ENCODE measurements at regions not wholly inside any gene's neighbourhood (a gene's known extent, or its start where the extent isn't known, plus 50 kb on each side); places are given as distances from the start of the nearest gene placed in this dataset.

DNA sequence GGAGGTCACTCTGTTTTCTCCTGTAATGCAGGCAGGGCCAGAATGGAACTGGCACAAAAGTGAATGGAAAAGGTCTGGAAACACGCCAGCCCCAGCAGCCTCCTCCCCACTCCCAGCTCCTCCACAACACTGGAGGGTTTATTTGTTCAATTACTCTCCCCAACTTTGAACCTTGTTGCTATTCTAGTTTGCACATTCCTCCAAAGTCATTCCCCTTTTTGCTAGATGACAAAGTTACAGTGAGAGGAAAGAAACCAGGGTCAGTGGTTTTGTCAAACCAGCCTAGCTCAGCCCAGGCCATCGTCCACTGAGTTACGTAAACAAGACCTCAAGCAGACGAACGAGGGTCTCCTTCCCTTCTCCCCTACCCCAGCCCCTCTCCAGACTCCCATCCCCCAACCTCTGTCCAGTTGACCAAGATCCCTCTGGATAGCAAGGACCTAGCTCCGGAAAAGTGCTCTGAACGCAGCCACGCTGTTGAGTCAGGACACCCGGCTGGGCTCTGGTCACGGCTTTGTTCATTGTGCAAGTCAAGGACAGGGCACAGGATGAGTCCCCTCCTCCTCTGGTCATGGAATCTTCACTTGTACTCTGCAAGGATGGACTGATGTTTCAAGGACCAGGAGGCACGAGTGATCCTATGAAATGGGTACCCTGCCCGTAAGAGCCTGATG is 180.0 kb downstream of the USP12 start:
- ATAC-seq (ENCODE audit: poor library complexity) (peak; percentile 47), DNase-seq (peak; percentile 38)
- intact Hi-C loops (cut with DNase I) = no loop called here

DNA sequence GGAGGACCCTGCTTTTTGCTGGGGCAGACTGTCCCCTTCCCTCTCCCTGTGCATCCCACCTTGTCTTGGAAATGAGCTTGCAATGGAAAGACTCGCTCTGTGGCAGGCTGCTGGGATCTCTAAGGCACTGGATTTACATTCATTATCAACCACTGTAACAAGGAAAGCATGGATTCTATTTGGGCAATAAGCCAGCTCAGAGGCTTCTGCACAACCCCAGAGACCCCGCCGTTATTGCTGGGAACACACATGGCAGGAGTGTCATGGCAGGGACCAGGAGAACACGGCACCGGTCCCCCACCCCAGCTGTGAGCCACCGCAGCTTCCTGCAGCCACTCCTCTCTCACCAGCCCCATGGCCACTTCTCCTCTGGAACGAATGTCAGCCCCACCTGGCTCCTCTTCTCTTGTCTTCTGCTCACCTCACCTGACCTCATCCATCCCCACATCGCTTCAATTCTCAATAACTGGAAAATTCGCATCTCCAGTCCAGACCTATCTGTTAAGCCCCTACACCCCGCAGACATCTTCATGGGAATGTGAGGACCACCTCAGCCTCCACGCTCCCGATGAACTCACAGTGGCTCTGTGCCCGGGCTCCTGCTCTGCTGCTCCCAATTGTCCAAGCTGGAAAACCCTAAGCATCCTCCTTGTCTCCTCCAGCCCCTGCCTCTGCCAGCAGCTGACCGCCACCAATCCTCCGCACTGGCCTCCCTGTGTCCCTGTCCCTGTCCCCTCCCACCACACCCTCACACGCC is 181.5 kb downstream of the USP12 start:
- DNase-seq (peak; percentile 21), ATAC-seq (ENCODE audit: poor library complexity) (no peak)
- intact Hi-C loops (cut with DNase I) = loop anchor here (5.0 kb wide), 1 partner anchor 292 kb away; no protein-coding TSS in a partner anchor

DNA sequence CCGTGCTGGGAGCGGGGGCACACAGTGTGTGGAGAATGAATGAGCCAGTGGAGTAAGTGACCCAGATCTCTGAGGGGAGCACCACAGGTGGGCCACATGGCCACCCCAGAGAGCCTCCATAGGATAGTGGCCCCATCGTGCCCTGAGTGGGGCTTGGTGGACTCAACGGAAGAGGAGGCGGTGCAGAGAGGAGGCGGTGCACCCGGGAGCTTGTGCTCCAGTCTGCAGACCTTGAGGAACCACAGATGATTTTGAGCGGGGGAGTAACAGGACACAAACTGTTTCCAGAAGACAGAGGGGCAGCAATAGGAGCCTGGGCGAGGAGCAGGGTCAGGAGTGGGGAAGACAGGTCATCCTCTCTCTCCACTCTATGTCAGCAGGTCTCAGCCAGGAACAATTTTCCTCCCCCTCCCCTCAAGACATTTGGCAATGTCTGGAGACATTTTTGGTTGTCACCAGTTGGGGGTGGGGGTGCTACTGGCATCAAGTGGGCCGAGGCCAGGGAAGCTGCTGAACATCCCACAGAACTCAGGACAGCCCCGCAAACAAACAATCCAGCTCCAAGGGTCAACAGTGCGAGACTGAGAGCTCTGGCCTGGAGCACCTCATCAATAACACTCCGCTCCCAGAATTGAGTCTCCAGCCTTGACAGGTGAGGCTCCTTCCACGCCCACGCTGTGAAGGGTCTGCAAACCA is 182.2 kb downstream of the USP12 start:
- intact Hi-C loops (cut with DNase I) = loop anchor here (5.0 kb wide), 1 partner anchor 293 kb away; no protein-coding TSS in a partner anchor
- ATAC-seq (ENCODE audit: poor library complexity) (no peak), DNase-seq (peak; percentile 29)

DNA sequence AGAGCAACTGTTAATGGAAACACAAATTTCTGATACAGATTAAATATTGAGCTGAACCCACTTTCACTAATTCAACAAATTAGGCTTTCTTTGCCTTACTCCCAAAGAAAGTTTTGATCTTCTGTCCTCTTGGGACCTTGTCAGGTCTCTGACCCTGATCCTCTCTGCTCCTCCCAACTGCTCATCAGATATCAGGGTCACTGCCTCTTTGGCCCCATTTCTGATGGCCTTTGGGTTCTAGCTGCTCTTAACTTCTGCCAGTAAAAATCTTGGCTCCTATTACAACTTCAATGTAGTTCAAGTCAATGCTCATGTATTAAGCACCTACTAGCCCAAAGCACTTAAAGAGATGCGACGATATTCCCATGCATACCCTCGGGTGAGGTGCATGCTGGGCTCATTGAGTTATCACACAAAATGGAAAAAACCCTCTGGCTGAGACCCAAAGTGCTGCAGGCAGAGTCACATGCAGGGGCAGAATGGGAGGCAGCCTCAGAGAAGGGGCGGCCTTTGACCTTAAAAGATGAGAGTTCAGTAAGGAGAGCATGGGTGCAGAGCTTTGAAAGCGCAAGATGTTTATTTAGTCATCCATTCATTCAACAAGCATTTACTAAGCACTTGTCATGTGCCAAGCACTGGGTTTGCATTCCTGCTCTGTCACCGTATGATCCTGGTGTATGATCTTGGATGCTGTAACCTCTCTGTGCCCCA is 183.4 kb downstream of the USP12 start:
- ATAC-seq (ENCODE audit: poor library complexity) (no peak), DNase-seq (peak; percentile 26)
- intact Hi-C loops (cut with DNase I) = loop anchor here (5.0 kb wide), 1 partner anchor 294 kb away; no protein-coding TSS in a partner anchor

DNA sequence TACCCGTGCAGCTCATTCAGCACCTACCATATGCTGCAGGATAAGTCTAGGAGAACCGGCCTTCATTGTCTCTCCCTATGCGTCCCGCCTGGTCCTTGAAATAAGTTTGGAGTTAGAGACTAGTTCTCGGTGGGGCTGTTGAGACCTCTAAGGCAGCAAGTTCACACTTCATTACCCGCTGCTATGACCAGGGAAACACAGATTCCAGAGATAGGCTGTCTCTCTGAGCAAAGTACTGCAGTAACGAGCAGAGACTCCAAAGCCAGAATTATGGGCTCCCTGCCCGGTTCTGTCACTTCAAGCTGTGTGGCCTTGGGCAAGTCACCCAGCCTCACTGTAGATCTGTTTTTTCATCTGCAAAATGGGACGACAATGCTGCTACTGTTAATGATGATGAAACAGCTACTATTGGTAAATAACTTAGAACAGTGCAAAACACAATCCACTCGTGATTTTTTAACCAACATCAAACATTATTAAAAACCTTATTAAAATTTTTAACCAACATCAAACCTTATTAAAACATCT is 184.1 kb downstream of the USP12 start:
- DNase-seq (no peak), ATAC-seq (ENCODE audit: poor library complexity) (no peak)
- intact Hi-C loops (cut with DNase I) = loop anchor here (5.0 kb wide), 1 partner anchor 295 kb away; no protein-coding TSS in a partner anchor

DNA sequence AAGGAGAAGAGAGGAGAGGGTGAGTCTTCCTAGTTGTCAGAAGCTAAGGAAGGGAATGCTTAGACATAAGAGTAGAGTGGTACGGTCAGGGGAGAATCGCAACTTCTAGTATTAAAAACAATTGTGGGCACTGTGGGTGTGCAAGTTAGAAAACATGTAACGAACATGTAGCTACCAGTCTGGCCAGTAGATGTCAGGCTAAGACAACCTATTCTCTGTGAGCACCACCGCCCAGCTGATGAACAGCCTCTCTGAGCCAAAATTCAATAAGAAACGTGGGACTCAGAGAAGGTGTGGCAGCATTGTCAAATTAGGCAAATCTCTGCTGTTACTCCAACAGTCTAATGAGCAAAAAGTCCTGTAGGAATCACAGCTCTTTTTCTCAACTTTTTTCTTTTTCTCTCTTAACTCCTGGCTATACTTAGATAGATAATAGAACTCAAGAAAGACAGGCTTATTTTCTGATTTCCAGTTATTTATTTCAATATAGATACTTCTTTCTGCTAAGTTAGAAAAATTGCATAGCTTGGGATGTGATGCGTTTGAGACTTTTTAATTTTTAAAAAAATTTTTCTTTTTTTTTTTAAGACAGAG is 186.2 kb downstream of the USP12 start:
- ATAC-seq (ENCODE audit: poor library complexity) (peak; percentile 78), DNase-seq (peak; percentile 47)
- intact Hi-C loops (cut with DNase I) = loop anchor here (2.0 to 5.0 kb wide), 2 partner anchors 297 to 373 kb away; no protein-coding TSS in a partner anchor

DNA sequence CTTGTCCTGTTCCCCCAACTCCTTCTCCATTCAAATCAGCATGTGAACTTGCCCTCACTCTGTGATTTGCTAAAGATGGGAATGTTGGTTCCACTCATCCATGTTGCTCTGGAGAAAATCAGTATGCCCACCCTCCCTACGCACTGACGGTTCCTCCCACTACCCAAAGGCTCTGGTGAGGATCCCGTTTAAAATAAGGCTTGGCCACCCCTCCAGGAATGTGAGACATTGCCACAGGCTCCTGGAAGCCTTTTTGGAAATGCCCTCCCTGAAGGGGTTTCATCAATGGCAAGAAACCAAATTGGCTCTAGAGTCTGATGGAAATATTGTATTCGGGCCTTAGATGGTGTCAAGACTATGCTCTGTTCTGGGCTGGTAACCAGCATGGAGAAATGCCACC is 187.3 kb downstream of the USP12 start:
- DNase-seq = no peak
- intact Hi-C loops (cut with DNase I) = loop anchor here (2.0 kb wide), 1 partner anchor 374 kb away; no protein-coding TSS in a partner anchor
- ATAC-seq (ENCODE audit: poor library complexity) = no peak

DNA sequence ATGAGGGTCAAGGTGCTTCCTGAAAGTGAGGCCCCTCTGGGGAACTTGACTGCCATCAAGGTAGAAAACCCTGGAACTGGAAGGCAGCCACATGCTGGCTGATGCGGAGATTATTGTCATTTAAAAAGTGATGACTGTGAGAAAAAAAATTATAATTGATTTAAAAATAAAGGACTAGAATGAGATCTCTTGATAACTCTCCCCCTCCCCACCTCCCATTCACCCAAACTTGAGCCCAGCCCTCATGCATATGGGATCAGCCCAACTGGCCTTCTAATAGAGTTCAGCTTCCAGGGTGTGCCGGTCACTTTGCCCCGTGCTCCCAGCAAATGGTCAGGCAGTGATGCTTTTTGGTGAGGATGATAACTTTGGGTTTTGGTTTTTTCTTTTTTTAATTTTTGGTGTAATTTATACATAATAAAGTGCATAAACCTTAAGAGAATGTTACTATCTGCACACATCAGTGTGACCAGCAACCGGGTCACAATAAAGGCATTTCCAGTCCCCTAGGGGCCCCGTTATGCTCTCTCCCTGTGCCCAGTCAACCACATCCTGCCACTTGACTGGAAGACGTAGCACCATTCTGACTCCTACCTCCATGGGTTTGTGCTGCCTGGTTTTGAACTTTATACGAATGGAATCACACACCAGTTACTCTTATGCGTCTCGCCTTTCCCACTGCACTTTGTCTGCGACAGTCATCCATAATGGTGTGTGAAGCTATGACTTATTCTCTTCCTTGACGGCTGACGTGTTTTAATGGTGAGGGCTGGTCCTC is 187.9 kb downstream of the USP12 start:
- no peak for DNase-seq
- intact Hi-C loops (cut with DNase I) = loop anchor here (2.0 kb wide), 1 partner anchor 375 kb away; no protein-coding TSS in a partner anchor
- ATAC-seq (ENCODE audit: poor library complexity) = no peak

DNA sequence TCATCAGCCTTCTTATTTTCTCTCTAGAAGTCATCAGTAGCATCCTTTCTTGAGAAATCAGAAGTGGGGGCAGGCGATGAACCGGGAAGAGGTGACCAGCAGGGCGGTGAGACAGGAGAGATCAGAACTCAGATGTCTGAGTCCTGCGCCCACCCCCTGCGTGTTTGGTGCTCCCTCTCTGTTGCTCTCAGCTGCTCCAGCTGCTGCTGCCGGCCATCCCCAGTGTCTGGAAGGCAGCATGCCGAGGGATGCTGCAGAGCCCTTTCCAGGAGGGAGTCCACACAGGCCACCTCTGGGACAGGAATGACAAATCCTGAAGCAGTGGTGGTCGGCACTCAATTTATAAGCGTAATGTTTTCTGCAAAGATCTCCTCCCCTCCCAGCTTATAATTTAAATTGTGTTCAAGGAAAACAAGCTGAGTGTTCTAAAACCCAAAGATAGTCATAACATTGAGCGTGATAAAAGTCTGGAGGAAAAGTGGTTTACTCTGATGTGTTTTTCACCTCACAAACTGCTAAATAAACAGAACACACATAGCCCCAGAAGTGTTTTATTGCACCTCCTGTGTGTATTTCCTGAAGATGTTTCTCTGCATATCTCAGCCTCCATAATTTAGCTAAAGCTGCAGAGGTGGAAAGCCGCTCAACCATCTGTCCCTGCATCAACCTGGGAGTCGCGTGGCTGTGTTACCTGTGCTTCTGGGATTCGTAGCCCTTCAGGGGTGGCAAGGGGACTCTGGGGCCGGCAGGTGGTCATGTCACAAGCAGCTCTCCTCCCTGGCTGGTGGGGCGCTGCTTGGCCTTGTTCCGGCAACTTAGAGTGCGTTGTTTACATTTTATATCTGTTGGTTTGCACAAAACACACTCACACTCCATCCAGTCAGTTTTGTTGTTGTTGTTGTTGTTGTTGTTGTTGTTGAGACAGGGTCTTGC is 191.2 kb downstream of the USP12 start:
- intact Hi-C loops (cut with DNase I) = no loop called here
- DNase-seq (no peak), ATAC-seq (ENCODE audit: poor library complexity) (no peak)

DNA sequence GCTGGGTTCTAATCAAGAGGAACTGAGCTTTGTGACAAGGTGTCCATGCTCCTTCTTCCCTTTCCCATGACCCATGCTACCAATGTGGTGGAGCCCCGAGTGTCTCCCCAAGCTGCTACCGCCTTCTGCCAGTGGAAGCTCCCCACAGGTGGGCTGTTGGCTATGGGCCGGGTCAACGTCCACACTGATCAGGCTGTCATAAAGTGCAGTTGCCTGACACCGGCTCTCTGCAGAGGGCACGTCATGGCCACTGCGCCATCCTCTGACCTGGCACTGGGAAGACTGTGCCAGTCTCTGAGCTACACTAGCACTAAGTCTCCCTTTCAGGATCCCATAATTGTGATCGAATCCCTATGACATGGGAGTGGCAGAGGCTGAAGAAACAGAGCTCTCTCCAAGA is 192.3 kb downstream of the USP12 start:
- ATAC-seq (ENCODE audit: poor library complexity) (no peak), DNase-seq (no peak)
- intact Hi-C loops (cut with DNase I) = no loop called here

DNA sequence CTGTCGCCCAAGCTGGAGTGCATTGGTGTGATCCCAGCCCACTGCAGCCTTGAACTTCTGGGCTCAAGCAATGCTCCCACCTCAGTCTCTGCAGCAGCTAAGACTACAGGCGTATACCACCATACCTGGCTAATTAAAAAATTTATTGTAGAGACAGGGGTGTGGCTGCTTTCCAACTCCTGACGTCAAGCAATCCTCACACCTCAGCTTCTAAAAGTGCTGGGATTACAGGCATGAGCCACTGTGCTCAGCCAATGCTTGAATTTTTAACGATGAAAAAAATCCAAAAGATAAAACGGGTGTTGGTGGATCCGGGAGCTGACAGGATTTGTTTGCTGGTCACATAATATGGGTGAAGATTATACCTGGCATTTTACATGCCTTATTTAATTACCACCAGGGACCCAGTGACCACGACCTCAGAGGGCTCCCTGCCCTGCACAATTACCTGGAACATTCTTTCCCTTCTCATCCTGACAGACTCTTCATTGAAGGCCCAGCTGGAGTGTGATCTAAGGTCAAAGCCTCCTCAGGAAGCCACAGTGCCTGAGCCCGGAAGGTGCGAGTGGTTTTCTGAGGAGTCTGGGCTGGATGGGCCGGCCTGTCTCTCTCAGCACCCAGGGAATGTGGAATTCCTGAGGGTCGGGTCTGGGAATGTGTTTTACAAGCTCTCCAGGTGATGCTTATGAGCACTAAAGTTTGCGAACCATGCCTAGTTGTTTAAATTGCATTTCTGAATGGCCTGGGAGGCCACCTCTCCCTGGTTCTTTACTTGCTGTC is 193.3 kb downstream of the USP12 start:
- no peak for DNase-seq
- peak; percentile 26 for ATAC-seq (ENCODE audit: poor library complexity)
- intact Hi-C loops (cut with DNase I) = no loop called here

DNA sequence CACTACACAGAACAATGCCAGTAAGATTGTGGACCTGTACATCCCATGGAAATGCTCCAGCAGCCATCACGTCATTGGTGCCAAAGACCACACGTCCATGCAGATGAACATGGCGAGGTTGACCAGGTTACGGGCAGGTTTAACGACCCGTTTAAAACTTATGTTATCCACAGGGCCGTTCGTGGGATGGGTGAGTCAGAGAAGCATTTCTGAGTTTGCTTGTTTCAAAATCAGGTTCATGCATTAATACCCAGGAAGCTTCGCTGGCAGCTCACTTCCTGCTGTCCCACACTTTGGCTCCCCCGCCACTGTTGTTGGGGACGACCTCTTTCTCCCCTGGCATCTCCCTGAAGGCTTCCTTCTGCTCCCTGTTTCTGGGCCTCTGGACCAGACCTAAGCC is 194.1 kb downstream of the USP12 start:
- DNase-seq (no peak), ATAC-seq (ENCODE audit: poor library complexity) (no peak)
- intact Hi-C loops (cut with DNase I) = no loop called here

DNA sequence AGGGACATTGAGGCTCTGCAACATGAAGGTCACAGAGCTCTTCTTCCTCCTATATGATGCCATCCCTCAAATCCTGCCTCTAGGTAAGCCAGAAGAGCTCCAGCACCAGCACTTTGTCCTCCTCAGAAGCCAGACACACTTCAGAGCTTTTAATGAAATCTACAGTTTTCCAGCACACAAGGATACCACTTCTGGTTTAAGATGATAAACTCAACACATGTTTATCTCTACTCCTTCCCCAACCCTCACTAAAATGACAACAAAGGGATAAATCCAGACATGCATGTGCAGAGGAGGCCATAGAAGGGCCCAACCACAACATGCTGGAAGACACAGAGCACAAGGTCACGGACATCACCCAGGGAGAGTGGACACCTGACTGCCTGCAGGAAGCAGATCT is 195.3 kb downstream of the USP12 start:
- intact Hi-C loops (cut with DNase I) = no loop called here
- ATAC-seq (ENCODE audit: poor library complexity) (no peak), DNase-seq (no peak)

DNA sequence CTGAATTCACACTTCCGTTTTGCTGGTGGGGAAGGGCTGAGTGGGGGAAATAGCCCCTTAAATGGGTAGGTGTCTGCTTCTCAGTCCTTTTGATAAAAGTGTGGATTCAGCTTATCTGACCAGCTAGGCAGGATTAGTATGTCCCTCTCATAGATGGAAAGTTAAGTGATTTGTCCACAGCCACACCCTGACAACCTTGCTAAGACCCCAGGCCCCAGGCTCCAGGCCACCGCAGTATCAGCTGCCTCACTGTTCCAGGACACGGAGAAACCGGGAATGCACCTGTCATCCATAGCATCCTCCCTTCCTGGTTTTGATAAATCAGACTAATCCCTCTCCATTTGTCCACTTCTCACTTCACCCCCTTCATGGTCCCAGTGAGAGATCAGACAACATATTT is 197.7 kb downstream of the USP12 start:
- DNase-seq (no peak), ATAC-seq (ENCODE audit: poor library complexity) (no peak)
- intact Hi-C loops (cut with DNase I) = no loop called here

DNA sequence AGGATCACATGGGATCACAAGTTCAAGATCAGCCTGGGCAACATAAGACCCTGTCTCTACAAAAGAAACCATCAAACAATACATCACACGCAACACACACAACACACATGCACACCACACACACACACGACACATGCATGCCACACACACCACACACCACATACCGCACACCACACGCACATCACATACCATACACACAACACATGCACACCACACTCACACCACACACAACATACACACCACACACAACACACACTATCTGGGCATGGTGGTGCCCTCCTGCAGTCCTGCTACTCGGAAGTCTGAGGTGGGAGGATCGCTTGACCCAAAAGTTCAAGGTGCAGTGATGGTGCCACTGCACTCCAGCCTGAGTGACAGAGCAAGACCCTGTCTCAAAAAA is 198.3 kb downstream of the USP12 start:
- ATAC-seq (ENCODE audit: poor library complexity) (no peak), DNase-seq (no peak)
- intact Hi-C loops (cut with DNase I) = no loop called here
